Liver (tissue), 8 donors: ENCODE measurements at regions not wholly inside any gene's neighbourhood (a gene's known extent, or its start where the extent isn't known, plus 50 kb on each side); places are given as distances from the start of the nearest gene placed in this dataset.
"Not testable (repeated sequence)": the region's sequence is repeated elsewhere in the genome, so short reads cannot be mapped to it uniquely, and the experiment has no call there.

ENCODE experiments used
- DNase-seq: peaks from one replicate; pipeline ENCODE4 v3.0.0-alpha.2; 2017; ENCODE audit warnings: low spot score
- H3K27ac ChIP-seq, 2 donors: one replicate each; pipeline ENCODE4 v1.7.0; 2013; ENCODE audit warnings: inconsistent platforms in 2 of 2, low read length in 2 of 2, control low read depth in 1 of 2, low read depth in 1 of 2, mild to moderate bottlenecking in 1 of 2
- H3K27me3 ChIP-seq, 4 donors: one replicate each; pipeline versions ENCODE4 v1.6.1 to v1.7.0; 2013; ENCODE audit warnings: low read length in 3 of 4, inconsistent platforms in 1 of 4, mild to moderate bottlenecking in 1 of 4, moderate library complexity in 1 of 4; ENCODE audit not compliant: control insufficient read depth in 4 of 4, insufficient read depth in 4 of 4
- H3K36me3 ChIP-seq, 4 donors: one replicate each; pipeline versions ENCODE4 v1.6.1 to v1.7.0; 2013; ENCODE audit warnings: low read length in 3 of 4, mild to moderate bottlenecking in 3 of 4, low read depth in 1 of 4, moderate library complexity in 1 of 4; ENCODE audit not compliant: control insufficient read depth in 4 of 4, insufficient read depth in 3 of 4
- H3K4me1 ChIP-seq, 4 donors: one replicate each; pipeline versions ENCODE4 v1.6.1 to v1.7.0; 2013; ENCODE audit warnings: low read length in 3 of 4, mild to moderate bottlenecking in 3 of 4, moderate library complexity in 1 of 4; ENCODE audit not compliant: control insufficient read depth in 4 of 4, insufficient read depth in 4 of 4
- H3K4me3 ChIP-seq, 3 donors: one replicate each; pipeline versions ENCODE4 v1.6.1 to v1.7.0; 2013; ENCODE audit warnings: low read length in 3 of 3, control low read depth in 1 of 3, low read depth in 1 of 3, mild to moderate bottlenecking in 1 of 3
- H3K9ac ChIP-seq, 2 donors: one replicate each; pipeline ENCODE4 v1.7.0; 2013; ENCODE audit warnings: low read length in 2 of 2, mild to moderate bottlenecking in 2 of 2, moderate library complexity in 2 of 2, control low read depth in 1 of 2, low read depth in 1 of 2
- H3K9me3 ChIP-seq, 4 donors: one replicate each; pipeline versions ENCODE4 v1.6.1 to v1.7.0; 2013; ENCODE audit warnings: low read length in 3 of 4; ENCODE audit not compliant: control insufficient read depth in 4 of 4
- CTCF ChIP-seq: fragments of 150-350 bp; IDR thresholded peaks from 2 replicates; pipeline ENCODE4 v1.5.1; 2017; ENCODE audit warnings: improper control_type of control experiment, low read depth, low read length; ENCODE audit not compliant: missing input control
- RAD21 ChIP-seq, 2 donors: IDR thresholded peaks; 2 replicates each; pipeline ENCODE4 v1.6.1; 2016; ENCODE audit warnings: antibody characterized with exemption in 2 of 2, mild to moderate bottlenecking in 2 of 2
- WGBS: extraction: QIAGEN DNeasy Blood & Tissue Kit; methylation state at CpG from one replicate; pipeline ENCODE4 v1.1.7; 2013; 5-methylcytosine and 5-hydroxymethylcytosine counted together
- donor health status: healthy.
- donor health status: healthy.
- donor health status: healthy.
- donor health status: healthy.
- donor health status: healthy.

- H3K9ac ChIP-seq, H3K9me3 ChIP-seq, H3K27ac ChIP-seq, H3K36me3 ChIP-seq, DNase-seq, H3K27me3 ChIP-seq, H3K4me1 ChIP-seq, H3K4me3 ChIP-seq: not testable (repeated sequence)
- TF ChIP-seq CTCF (peak; percentile 19), RAD21 (IDR thresholded peaks at IDR 0.05) (peak in 1 of 2 donors; percentile 53)
- 24% methylated on average over 2 of the region's 2 CpGs for WGBS
Observed at GRCh38 chrY:3405585-3405984, 173.3 kb upstream of the TGIF2LY start.

- H3K9ac ChIP-seq, H3K36me3 ChIP-seq, H3K27ac ChIP-seq, H3K4me1 ChIP-seq, H3K9me3 ChIP-seq, H3K27me3 ChIP-seq, H3K4me3 ChIP-seq, DNase-seq: not testable (repeated sequence)
- WGBS = 74% methylated on average over 3 of the region's 3 CpGs
- TF ChIP-seq RAD21 (IDR thresholded peaks at IDR 0.05) = peak in 1 of 2 donors; percentile 13
Observed at GRCh38 chrY:3406896-3407452, 171.9 kb upstream of the TGIF2LY start.

- H3K9ac ChIP-seq, H3K4me3 ChIP-seq, H3K9me3 ChIP-seq, H3K27me3 ChIP-seq, H3K36me3 ChIP-seq, H3K27ac ChIP-seq, H3K4me1 ChIP-seq, DNase-seq: not testable (repeated sequence)
- 89% methylated on average over 7 of the region's 8 CpGs for WGBS
Observed at GRCh38 chrY:3410322-3410892, 168.5 kb upstream of the TGIF2LY start.
